Ishikawa (cell line): ENCODE measurements at regions not wholly inside any gene's neighbourhood (a gene's known extent, or its start where the extent isn't known, plus 50 kb on each side); places are given as distances from the start of the nearest gene placed in this dataset.

Experiments
- CREB1 ChIP-seq: IDR thresholded peaks from 2 replicates; pipeline ENCODE4 v1.6.1; 2012; ENCODE audit warnings: low read depth
- EP300 ChIP-seq: IDR thresholded peaks from 2 replicates; pipeline ENCODE4 v1.6.1; 2012; ENCODE audit warnings: borderline replicate concordance
- YY1 ChIP-seq: IDR thresholded peaks from 2 replicates; pipeline ENCODE4 v1.6.1; 2012; ENCODE audit warnings: low read depth

GRCh38 chr18:60019463-60019840 lies 119.7 kb downstream of the PMAIP1 start:
- TF ChIP-seq EP300, result no peak
- TF ChIP-seq YY1, result no peak
- TF ChIP-seq CREB1, result no peak
